ENCODE measurements at regions not wholly inside any gene's neighbourhood (a gene's known extent, or its start where the extent isn't known, plus 50 kb on each side); places are given as distances from the start of the nearest gene placed in this dataset.

DNA sequence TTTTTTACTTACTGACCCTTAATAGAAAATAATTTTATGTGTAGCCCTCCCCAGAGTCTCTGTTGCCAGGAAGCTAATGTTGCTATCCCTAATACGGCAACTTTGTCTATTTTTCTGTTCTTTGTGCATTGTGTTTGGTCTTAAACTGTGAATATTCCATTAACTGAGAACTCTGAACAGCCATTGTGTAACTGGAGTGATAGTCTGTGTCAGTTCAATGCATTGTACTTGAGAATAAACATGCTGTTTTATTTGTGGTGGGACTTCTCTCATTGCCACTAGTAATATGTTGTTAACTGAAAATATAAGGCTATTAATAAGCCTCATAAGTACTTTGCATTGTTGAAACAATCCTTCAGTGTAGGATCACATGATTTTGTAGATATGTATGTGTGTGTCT, 278.3 kb upstream of the DMRT1 start:
- in situ Hi-C loops (cut with MboI): loop anchor here (10.0 kb wide), 1 partner anchor 58 kb away; the partner anchor contains the start of gene KANK1
- POLR2A ChIA-PET: interaction anchor here (0.6 kb wide), 1 partner anchor 11 kb away, joined by 3 read pairs; no protein-coding TSS in a partner anchor
- no TSS peak for BruUV-seq (replicated peaks)
- RAD21 ChIA-PET (ENCODE audit: unreplicated experiment): no interaction called here
- DNase-seq (ENCODE audit: low read depth, low spot score) (no peak), ATAC-seq (no peak), FAIRE-seq (no peak)
- H3K4me1 ChIP-seq (ENCODE audit: control insufficient read depth, insufficient read depth, low read length): no peaks in the 10 kb centered on the region
- no peaks in the 10 kb centered on the region for H3K36me3 ChIP-seq (ENCODE audit: control insufficient read depth in 2 of 2, insufficient read depth in 2 of 2, low read length in 1 of 2)
- no peak overlapping the region for H3K9ac ChIP-seq (ENCODE audit: control insufficient read depth, insufficient read depth, low read length)
- no peak overlapping the region for H2AFZ ChIP-seq (ENCODE audit: control insufficient read depth, low read depth, low read length)
- 18% methylated on average over 1 of the region's 1 CpG for WGBS (ENCODE audit: insufficient coverage, insufficient replicate concordance, low lambda C conversion rate, missing lambda C conversion rate)
- CTCF ChIA-PET: no interaction called here
- intact Hi-C loops (cut with micrococcal nuclease; ENCODE audit: unreplicated experiment): no loop called here
- H4K20me1 ChIP-seq (ENCODE audit: control insufficient read depth, insufficient read depth): no peaks in the 10 kb centered on the region
- H3K27ac ChIP-seq (ENCODE audit: control insufficient read depth, insufficient read depth): no peak overlapping the region
- no peak overlapping the region for H3K4me3 ChIP-seq
- no peaks in the 10 kb centered on the region; the same call in 2 of the 3 replicates for H3K9me3 ChIP-seq (replicated peaks; ENCODE audit: control insufficient read depth, insufficient read depth, low read length)
- H3K4me2 ChIP-seq (ENCODE audit: control insufficient read depth, insufficient read depth): no peak overlapping the region
- no peaks in the 10 kb centered on the region for H3K79me2 ChIP-seq (ENCODE audit: control insufficient read depth, insufficient read depth, low read length)
- H3K27me3 ChIP-seq (replicated peaks in 1 of 2; ENCODE audit: control insufficient read depth in 2 of 2, insufficient read depth in 2 of 2, low read length in 1 of 2): peaks cover 0 to 3% of the 10 kb centered on the region in 2 experiments; a peak in 1 of 4 replicates
- TF ChIP-seq, protein P1, sequence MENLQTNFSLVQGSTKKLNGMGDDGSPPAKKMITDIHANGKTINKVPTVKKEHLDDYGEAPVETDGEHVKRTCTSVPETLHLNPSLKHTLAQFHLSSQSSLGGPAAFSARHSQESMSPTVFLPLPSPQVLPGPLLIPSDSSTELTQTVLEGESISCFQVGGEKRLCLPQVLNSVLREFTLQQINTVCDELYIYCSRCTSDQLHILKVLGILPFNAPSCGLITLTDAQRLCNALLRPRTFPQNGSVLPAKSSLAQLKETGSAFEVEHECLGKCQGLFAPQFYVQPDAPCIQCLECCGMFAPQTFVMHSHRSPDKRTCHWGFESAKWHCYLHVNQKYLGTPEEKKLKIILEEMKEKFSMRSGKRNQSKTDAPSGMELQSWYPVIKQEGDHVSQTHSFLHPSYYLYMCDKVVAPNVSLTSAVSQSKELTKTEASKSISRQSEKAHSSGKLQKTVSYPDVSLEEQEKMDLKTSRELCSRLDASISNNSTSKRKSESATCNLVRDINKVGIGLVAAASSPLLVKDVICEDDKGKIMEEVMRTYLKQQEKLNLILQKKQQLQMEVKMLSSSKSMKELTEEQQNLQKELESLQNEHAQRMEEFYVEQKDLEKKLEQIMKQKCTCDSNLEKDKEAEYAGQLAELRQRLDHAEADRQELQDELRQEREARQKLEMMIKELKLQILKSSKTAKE (IDR thresholded peaks at IDR 0.05; ENCODE audit: low read depth, poor library complexity, severe bottlenecking): no peak
- TF ChIP-seq SUPT20H (IDR thresholded peaks at IDR 0.05; ENCODE audit: borderline replicate concordance, control insufficient read depth, low read depth, low read length): no peak
- no peak for TF ChIP-seq STAT1 (conservative IDR thresholded peaks at IDR 0.05)
- no peak for TF ChIP-seq MLLT1 (IDR thresholded peaks at IDR 0.05)
- no peak for TF ChIP-seq ZNF384 (IDR thresholded peaks at IDR 0.05; ENCODE audit: borderline replicate concordance, low read depth, low read length)
- TF ChIP-seq NRF1 (conservative IDR thresholded peaks at IDR 0.05; ENCODE audit: low read depth, low read length): no peak
- no peak for TF ChIP-seq CBX5 (IDR thresholded peaks at IDR 0.05; ENCODE audit: low read depth)
- SMC1A ChIA-PET (ENCODE audit: uncharacterized antibody, unreplicated experiment): no interaction called here

Measured in GM12878 (cell line).